Epithelial cell of esophagus (primary cell): ENCODE measurements at regions not wholly inside any gene's neighbourhood (a gene's known extent, or its start where the extent isn't known, plus 50 kb on each side); places are given as distances from the start of the nearest gene placed in this dataset.

Experiments used
- DNase-seq: peaks from one replicate; pipeline ENCODE4 v3.0.0; 2010; ENCODE audit warnings: low read depth
- H3K4me3 ChIP-seq: 2 replicates; pipeline ENCODE4 v1.5.1; 2011; ENCODE audit warnings: mild to moderate bottlenecking, low read length, control low read depth
- CTCF ChIP-seq: IDR thresholded peaks from 2 replicates; pipeline ENCODE4 v1.5.1; 2011; ENCODE audit warnings: low read depth, mild to moderate bottlenecking, low read length, control low read depth, inconsistent platforms; ENCODE audit not compliant: insufficient read depth; ENCODE audit errors: missing control alignments

DNA sequence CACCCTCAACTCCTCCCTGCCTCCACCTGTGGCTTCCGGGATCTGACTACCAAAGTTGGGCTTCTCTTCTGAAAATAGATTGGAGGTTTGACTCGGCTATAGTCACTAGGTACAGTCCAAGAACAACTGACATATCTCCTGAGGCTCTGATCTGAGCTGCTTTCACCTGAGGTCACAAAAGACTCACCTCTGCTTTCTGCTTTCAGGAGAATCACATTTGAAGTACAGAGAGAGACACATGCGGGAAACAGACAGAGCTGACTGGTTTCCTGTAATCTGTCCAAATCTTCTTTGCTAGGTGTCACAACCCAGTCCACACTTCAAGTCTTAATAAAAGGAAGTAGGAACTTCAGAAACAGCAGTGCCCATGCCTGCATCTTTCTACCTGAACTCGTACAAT is 245.4 kb upstream of the CHRM3 start:
- H3K4me3 ChIP-seq: no peak overlapping the region
- no peak for DNase-seq
- no peak for TF ChIP-seq CTCF

DNA sequence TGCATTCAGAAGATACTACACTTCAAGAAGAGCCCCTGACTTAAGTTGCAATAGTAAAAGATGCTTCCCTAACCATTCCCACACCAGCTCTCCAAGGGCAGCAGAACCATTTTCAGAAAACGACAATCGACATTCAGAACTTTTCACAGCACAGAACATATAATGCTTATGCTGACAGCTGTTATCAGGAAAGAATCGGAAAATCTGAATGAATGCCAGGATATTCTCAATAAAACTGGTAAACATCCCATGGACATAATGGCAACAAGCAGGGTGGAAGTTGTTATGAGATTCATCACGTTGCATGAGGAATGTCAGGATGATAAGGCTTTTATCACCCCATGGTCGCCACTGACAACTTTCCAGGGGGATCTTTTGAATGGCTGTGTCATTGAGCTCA is 246.6 kb upstream of the CHRM3 start:
- DNase-seq: no peak
- no peak for TF ChIP-seq CTCF

GRCh38 chr1:239128541-239128940 is 257.8 kb upstream of the CHRM3 start:
- no peak overlapping the region for H3K4me3 ChIP-seq
- no peak for DNase-seq
- no peak for TF ChIP-seq CTCF

More for the DNA sequence above, 246.6 kb upstream of the CHRM3 start:
- no peak overlapping the region for H3K4me3 ChIP-seq

GRCh38 chr1:239126884-239127283 is 259.5 kb upstream of the CHRM3 start:
- no peak for TF ChIP-seq CTCF
- peak; percentile 59 for DNase-seq
- H3K4me3 ChIP-seq: no peak overlapping the region

DNA sequence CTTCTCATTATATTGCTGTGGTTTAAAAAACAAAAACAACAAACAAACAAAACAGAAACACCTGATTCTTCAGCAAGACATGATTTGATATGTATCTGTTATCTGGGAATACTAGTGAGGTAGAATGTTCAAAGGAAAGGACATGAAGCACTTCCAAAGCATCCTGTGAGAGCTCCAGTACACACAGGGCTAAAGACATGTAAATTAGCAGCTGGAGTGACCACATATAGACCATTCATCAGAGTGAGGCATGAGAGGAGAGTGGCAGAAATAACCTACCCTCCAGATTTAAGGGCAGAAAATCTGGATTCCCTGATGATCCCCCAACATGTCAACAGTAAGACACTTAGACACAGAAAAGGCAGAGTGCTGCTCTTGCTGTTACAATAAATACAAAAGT is 260.5 kb upstream of the CHRM3 start:
- H3K4me3 ChIP-seq: no peak overlapping the region
- no peak for DNase-seq
- TF ChIP-seq CTCF: no peak

DNA sequence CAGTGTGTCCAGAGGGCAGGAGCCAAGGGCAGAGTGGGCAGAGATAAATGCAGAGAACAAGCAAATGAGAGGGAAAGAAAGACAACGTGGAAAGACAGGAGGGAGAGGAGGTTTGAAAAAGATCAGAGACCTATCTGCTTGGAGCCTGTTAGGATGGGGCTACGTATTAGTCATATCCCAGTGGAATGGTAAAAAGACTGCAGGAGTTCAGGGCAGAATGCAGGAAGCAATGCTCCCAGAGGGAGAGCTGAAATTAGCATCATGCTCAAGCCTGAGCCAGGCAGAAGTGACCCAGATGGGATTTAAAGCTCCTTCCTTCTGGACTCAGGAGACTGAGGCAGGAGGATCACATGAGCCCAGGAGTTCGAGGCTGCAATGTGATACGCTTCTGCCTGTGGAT is 261.3 kb upstream of the CHRM3 start:
- no peak for TF ChIP-seq CTCF
- DNase-seq: no peak
- no peak overlapping the region for H3K4me3 ChIP-seq

DNA sequence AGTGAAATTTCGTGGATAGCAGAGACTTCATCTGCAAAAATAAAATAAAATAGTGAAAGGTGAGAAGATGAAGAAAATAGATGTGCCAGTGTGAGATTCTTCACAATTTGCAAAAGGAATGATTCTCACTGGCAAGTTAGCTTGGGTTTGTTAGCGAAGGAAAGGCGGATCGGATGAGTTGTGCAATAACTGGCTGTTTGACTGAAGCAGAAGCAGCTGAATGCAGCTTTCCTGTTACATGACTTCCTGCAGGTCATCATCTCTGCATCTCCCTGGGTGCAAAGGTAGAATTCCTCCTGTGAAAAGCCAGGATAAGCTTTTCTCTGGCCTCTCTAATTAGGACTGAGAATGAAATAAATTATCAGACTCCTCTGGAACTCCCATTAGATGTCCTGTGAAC is 263.1 kb upstream of the CHRM3 start:
- H3K4me3 ChIP-seq: no peak overlapping the region
- TF ChIP-seq CTCF: no peak
- no peak for DNase-seq
